Endothelial cell of umbilical vein (primary cell): ENCODE measurements at regions not wholly inside any gene's neighbourhood (a gene's known extent, or its start where the extent isn't known, plus 50 kb on each side); places are given as distances from the start of the nearest gene placed in this dataset.

Experiments used
- BruUV-seq: library from RNA; stranded (reverse); fragments of 400-500 nt; replicated peaks from 2 replicates; lab custom pipeline; 2021; lab: Mats Ljungman, UMichigan
- CTCF ChIA-PET: fragments of 300-600, 350-600 bp; sonication (Branson Sonifier 250); formaldehyde crosslinking; loops from one replicate; lab custom pipeline; 2021; ENCODE audit warnings: antibody characterized with exemption, inconsistent platforms; lab: Charles Lee
- POLR2A ChIA-PET: fragments of 300-600, 350-600 bp; sonication (Branson Sonifier 250); formaldehyde crosslinking; loops from one replicate; lab custom pipeline; 2021; ENCODE audit warnings: antibody characterized with exemption, inconsistent platforms; lab: Charles Lee
- DNase-seq: peaks from one replicate; pipeline ENCODE4 v3.0.0-alpha.2; 2011; ENCODE audit warnings: low read depth, low spot score
- FAIRE-seq: peaks from 2 replicates; lab custom pipeline; 2011; peaks lifted over from hg19 to GRCh38; lab: Jason Lieb, UNC
- H2AFZ ChIP-seq: 2 replicates; pipeline ENCODE4 v1.6.0; 2012; ENCODE audit warnings: low read depth, low read length, control low read depth, inconsistent platforms
- H3K27ac ChIP-seq: 2 replicates; pipeline ENCODE4 v1.5.1; 2011; ENCODE audit warnings: low read depth, mild to moderate bottlenecking, control low read depth, low read length, moderate library complexity; ENCODE audit not compliant: insufficient read depth
- H3K27me3 ChIP-seq, 2 experiments: 2 replicates each; pipeline versions ENCODE4 v1.6.0 to v1.6.1; 2011; ENCODE audit warnings: low read length in 2 of 2, mixed read lengths in 1 of 2; ENCODE audit not compliant: control insufficient read depth in 2 of 2, insufficient read depth in 2 of 2
- H3K36me3 ChIP-seq, 2 experiments: 2 replicates in 1 of 2; 3 replicates in 1 of 2; pipeline ENCODE4 v1.5.1; 2011; ENCODE audit warnings: low read length in 2 of 2, mild to moderate bottlenecking in 1 of 2, moderate library complexity in 1 of 2; ENCODE audit not compliant: control insufficient read depth in 2 of 2, insufficient read depth in 2 of 2; ENCODE audit errors: extremely low read depth in 1 of 2
- H3K4me1 ChIP-seq: 3 replicates; pipeline ENCODE4 v1.5.1; 2011; ENCODE audit warnings: mild to moderate bottlenecking, low read length; ENCODE audit not compliant: control insufficient read depth, insufficient read depth; ENCODE audit errors: extremely low read depth
- H3K4me2 ChIP-seq: 2 replicates; pipeline ENCODE4 v1.6.1; 2011; ENCODE audit warnings: low read length, control low read depth, mixed read lengths; ENCODE audit not compliant: insufficient read depth
- H3K4me3 ChIP-seq, 3 experiments: fragments of 200-600 bp in 1 of 3; sonication (generic), shearing (Covaris generic) in 1 of 3; replicated peaks in 1 of 3; 2 replicates each; pipeline ENCODE4 v1.5.1; 2011 to 2016; ENCODE audit warnings: control low read depth in 3 of 3, low read length in 3 of 3, mild to moderate bottlenecking in 2 of 3, inconsistent platforms in 1 of 3, low read depth in 1 of 3, moderate library complexity in 1 of 3; ENCODE audit not compliant: insufficient read depth in 1 of 3
- H3K79me2 ChIP-seq: 2 replicates; pipeline ENCODE4 v1.6.0; 2012; ENCODE audit warnings: low read length, inconsistent platforms; ENCODE audit not compliant: control insufficient read depth, insufficient read depth
- H3K9ac ChIP-seq: replicated peaks from 2 replicates; pipeline ENCODE3; 2011; ENCODE audit warnings: low read length, control low read depth; ENCODE audit not compliant: insufficient read depth; ENCODE audit errors: extremely low read depth
- H3K9me1 ChIP-seq: replicated peaks from 3 replicates; pipeline ENCODE4 v1.6.0; 2011; ENCODE audit warnings: mild to moderate bottlenecking, low read length; ENCODE audit not compliant: control insufficient read depth, insufficient read depth; ENCODE audit errors: extremely low read depth
- H3K9me3 ChIP-seq: replicated peaks from 2 replicates; pipeline ENCODE4 v1.5.1; 2012; ENCODE audit warnings: low read length, inconsistent platforms; ENCODE audit not compliant: control insufficient read depth, insufficient read depth
- H4K20me1 ChIP-seq: replicated peaks from 2 replicates; pipeline ENCODE3; 2011; ENCODE audit warnings: mild to moderate bottlenecking, low read length; ENCODE audit not compliant: control insufficient read depth, insufficient read depth; ENCODE audit errors: extremely low read depth
- EZH2 ChIP-seq: IDR thresholded peaks from 2 replicates; pipeline ENCODE4 v1.6.1; 2012; ENCODE audit warnings: borderline replicate concordance, low read depth, mild to moderate bottlenecking, moderate library complexity, low read length, inconsistent platforms; ENCODE audit not compliant: severe bottlenecking
- FOS ChIP-seq: IDR thresholded peaks from 2 replicates; pipeline ENCODE4 v1.6.1; 2011; ENCODE audit warnings: mild to moderate bottlenecking, low read length, moderate library complexity, borderline replicate concordance; ENCODE audit not compliant: insufficient read depth
- GATA2 ChIP-seq: IDR thresholded peaks from 2 replicates; pipeline ENCODE4 v1.7.0; 2011; ENCODE audit warnings: low read depth, mild to moderate bottlenecking, moderate library complexity, mixed read lengths, low read length; ENCODE audit not compliant: insufficient read length, insufficient read depth
- JUN ChIP-seq: IDR thresholded peaks from 2 replicates; pipeline ENCODE4 v1.6.1; 2011; ENCODE audit warnings: borderline replicate concordance, low read depth; ENCODE audit not compliant: insufficient read length, insufficient read depth
- MYC ChIP-seq: IDR thresholded peaks from one replicate; pipeline ENCODE4 v1.6.1; 2011; ENCODE audit warnings: mild to moderate bottlenecking, low read depth, low read length
- POLR2A ChIP-seq: IDR thresholded peaks from 2 replicates; pipeline ENCODE4 v1.6.1; 2012; ENCODE audit warnings: low read depth, mild to moderate bottlenecking, control low read depth, low read length
- POLR2AphosphoS5 ChIP-seq: IDR thresholded peaks from 2 replicates; pipeline ENCODE4 v1.6.1; 2012; ENCODE audit warnings: low read depth, mild to moderate bottlenecking, control low read depth, low read length, moderate library complexity; ENCODE audit not compliant: insufficient read depth
- dilution Hi-C: fragments of 300-500 bp; cut with MboI; formaldehyde crosslinking; loops from one replicate; pipeline ENCODE4 v1.15.0; 2019; ENCODE audit warnings: low sequenced_read_pairs; ENCODE audit not compliant: extremely low pct_ligation_motif_present
- intact Hi-C: fragments of 100-400 bp; cut with micrococcal nuclease; formaldehyde crosslinking; loops from one replicate; pipeline ENCODE4 v1.10.0; 2022
- TF ChIP-seq, protein P1 (sequence below): IDR thresholded peaks from 2 replicates; pipeline ENCODE4 v1.6.1; 2011; ENCODE audit not compliant: insufficient read depth, insufficient read length
- TF ChIP-seq, protein P2 (sequence below), 2 donors: IDR thresholded peaks; 1 replicate in 1 of 2; 2 replicates in 1 of 2; pipeline ENCODE4 v1.5.1; 2011; ENCODE audit warnings: low read length in 2 of 2, mild to moderate bottlenecking in 2 of 2, moderate library complexity in 2 of 2, control low read depth in 1 of 2, inconsistent platforms in 1 of 2, low read depth in 1 of 2; ENCODE audit not compliant: insufficient read depth in 1 of 2; ENCODE audit errors: extremely low read depth in 1 of 2

DNA sequence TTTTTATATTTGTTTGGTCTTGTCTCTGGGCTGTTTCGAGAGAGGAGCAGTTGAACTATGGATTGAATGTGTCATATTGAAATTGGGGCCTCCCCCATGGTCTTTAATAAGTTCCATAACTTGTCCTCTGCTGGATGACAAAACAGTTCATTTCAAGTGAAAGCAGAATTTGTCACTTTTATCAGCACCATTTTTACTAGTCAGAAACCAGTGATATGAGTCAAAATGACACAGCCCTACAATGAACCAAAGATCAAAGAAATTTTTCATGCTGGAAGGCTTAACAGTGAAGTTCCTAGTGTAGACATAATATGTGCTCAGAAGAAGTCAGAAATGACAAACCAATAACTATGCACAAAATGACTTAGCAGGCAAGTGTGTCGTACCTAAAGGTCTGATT lies 133.6 kb upstream of the VWC2 start:
- Histone ChIP-seq H3K36me3 (no peaks in the 10 kb centered on the region), H3K4me3 (no peak overlapping the region), H3K27ac (no peak overlapping the region), H4K20me1 (no peaks in the 10 kb centered on the region), H3K4me1 (no peaks in the 10 kb centered on the region), H3K4me2 (no peak overlapping the region), H3K9me1 (no peaks in the 10 kb centered on the region), H3K27me3 (no peaks in the 10 kb centered on the region), H3K79me2 (no peaks in the 10 kb centered on the region), H3K9ac (no peak overlapping the region), H3K9me3 (peaks cover 4% of the 10 kb centered on the region), H2AFZ (no peak overlapping the region)
- dilution Hi-C loops (no loop called here), intact Hi-C loops (no loop called here)
- ChIA-PET CTCF (no interaction called here), POLR2A (no interaction called here)
- TF ChIP-seq POLR2AphosphoS5: no peak
- no peak for TF ChIP-seq POLR2A
- TF ChIP-seq MYC: no peak
- TF ChIP-seq, protein P1, sequence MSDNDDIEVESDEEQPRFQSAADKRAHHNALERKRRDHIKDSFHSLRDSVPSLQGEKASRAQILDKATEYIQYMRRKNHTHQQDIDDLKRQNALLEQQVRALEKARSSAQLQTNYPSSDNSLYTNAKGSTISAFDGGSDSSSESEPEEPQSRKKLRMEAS: no peak
- no peak for TF ChIP-seq FOS
- TF ChIP-seq JUN: no peak
- TF ChIP-seq GATA2: no peak
- no peak for TF ChIP-seq EZH2
- TF ChIP-seq, protein P2, sequence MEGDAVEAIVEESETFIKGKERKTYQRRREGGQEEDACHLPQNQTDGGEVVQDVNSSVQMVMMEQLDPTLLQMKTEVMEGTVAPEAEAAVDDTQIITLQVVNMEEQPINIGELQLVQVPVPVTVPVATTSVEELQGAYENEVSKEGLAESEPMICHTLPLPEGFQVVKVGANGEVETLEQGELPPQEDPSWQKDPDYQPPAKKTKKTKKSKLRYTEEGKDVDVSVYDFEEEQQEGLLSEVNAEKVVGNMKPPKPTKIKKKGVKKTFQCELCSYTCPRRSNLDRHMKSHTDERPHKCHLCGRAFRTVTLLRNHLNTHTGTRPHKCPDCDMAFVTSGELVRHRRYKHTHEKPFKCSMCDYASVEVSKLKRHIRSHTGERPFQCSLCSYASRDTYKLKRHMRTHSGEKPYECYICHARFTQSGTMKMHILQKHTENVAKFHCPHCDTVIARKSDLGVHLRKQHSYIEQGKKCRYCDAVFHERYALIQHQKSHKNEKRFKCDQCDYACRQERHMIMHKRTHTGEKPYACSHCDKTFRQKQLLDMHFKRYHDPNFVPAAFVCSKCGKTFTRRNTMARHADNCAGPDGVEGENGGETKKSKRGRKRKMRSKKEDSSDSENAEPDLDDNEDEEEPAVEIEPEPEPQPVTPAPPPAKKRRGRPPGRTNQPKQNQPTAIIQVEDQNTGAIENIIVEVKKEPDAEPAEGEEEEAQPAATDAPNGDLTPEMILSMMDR (IDR thresholded peaks at IDR 0.05; ENCODE audit: extremely low read depth in 1 of 2, insufficient read depth in 1 of 2, low read depth in 1 of 2, low read length in 2 of 2): no peak
- BruUV-seq: no TSS peak
- no peak for DNase-seq
- FAIRE-seq: no peak
